Fibroblast of mammary gland (primary cell): ENCODE measurements at regions not wholly inside any gene's neighbourhood (a gene's known extent, or its start where the extent isn't known, plus 50 kb on each side); places are given as distances from the start of the nearest gene placed in this dataset.

Source experiments
- DNase-seq: peaks from one replicate; pipeline ENCODE4 v3.0.0-alpha.2; 2010; ENCODE audit warnings: low read depth
- H3K4me3 ChIP-seq: 2 replicates; pipeline ENCODE4 v1.5.1; 2011; ENCODE audit warnings: low read depth, mild to moderate bottlenecking, low read length, moderate library complexity; ENCODE audit not compliant: control insufficient read depth
- CTCF ChIP-seq: conservative IDR thresholded peaks from 2 replicates; pipeline ENCODE4 v1.5.1; 2011; ENCODE audit warnings: low read depth, low read length, inconsistent platforms; ENCODE audit not compliant: control insufficient read depth, insufficient read depth

GRCh38 chr6:96743496-96743895, 93.8 kb downstream of the GPR63 start:
- peak; percentile 0 for DNase-seq
- TF ChIP-seq CTCF, result no peak
- no peak overlapping the region for H3K4me3 ChIP-seq

- no peak for TF ChIP-seq CTCF
- no peak for DNase-seq
Observed at GRCh38 chr6:96742702-96743101, 94.6 kb downstream of the GPR63 start.

GRCh38 chr6:96735332-96735731, 101.9 kb downstream of the GPR63 start:
- H3K4me3 ChIP-seq, result no peak overlapping the region
- TF ChIP-seq CTCF, result no peak
- DNase-seq, result no peak

More at GRCh38 chr6:96742702-96743101, 94.6 kb downstream of the GPR63 start:
- H3K4me3 ChIP-seq, result no peak overlapping the region

GRCh38 chr6:96727144-96727543, 110.1 kb downstream of the GPR63 start:
- no peak overlapping the region for H3K4me3 ChIP-seq
- no peak for TF ChIP-seq CTCF
- no peak for DNase-seq

GRCh38 chr6:96725296-96725695, 112.0 kb downstream of the GPR63 start:
- TF ChIP-seq CTCF, result no peak
- DNase-seq, result no peak
- no peak overlapping the region for H3K4me3 ChIP-seq

- no peak overlapping the region for H3K4me3 ChIP-seq
- no peak for DNase-seq
- no peak for TF ChIP-seq CTCF
Observed at GRCh38 chr6:96724641-96725040, 112.6 kb downstream of the GPR63 start.

GRCh38 chr6:96723362-96723761, 113.9 kb downstream of the GPR63 start:
- no peak overlapping the region for H3K4me3 ChIP-seq

More at GRCh38 chr6:96723362-96723761, 113.9 kb downstream of the GPR63 start:
- no peak for DNase-seq
- TF ChIP-seq CTCF, result no peak
